ENCODE measurements at regions not wholly inside any gene's neighbourhood (a gene's known extent, or its start where the extent isn't known, plus 50 kb on each side); places are given as distances from the start of the nearest gene placed in this dataset.

DNA sequence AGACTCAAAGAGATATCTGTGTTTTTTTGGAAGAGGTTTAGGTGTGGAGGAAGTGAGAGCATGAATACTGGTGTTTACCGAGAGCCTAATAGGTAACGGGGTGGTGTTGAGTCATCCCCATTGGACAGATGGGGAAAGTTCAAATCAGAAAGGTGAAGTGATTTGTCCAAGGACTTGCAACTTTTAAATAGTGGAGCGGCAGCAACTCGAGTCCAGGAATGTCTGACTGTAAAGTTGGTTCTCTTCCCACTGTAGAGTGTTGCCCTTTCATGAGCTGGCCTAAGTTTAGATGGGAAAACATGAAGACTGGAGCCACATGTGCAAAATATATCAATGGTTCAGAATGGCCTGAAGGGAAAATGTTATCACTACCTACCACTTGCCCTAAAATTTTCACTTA is 125.7 kb downstream of the LYPLAL1 start:
- no peak overlapping the region for H3K4me3 ChIP-seq (ENCODE audit: low read depth, low read length)
- DNase-seq (ENCODE audit: low read depth): no peak

DNA sequence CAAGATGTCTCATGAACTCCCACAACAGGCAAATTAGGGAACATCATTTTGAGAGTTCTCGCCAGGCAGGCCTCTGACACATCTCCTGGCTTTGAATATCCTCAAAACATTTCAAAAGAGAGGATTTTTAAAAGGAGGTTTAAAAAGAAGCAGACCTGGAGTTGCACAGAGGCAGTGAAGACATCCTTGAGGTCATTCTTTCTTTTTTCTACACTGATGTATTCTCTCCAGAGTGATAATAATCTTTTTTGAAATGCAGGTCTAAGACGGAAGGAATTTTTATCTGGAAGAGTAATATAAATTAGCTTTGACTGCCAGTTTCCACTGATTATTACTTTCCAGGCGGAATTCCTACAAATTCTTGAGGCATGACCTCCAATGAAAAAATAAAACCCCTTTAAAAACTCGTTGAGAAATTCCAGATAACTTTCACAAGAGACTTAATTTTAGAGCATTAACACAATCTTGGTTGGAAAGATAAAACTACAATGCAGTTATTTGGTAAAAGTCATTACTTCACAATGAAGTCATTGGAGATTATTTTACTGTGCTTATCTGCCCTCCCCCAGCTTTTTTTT is 125.0 kb downstream of the LYPLAL1 start:
- DNase-seq (ENCODE audit: low read depth): no peak

DNA sequence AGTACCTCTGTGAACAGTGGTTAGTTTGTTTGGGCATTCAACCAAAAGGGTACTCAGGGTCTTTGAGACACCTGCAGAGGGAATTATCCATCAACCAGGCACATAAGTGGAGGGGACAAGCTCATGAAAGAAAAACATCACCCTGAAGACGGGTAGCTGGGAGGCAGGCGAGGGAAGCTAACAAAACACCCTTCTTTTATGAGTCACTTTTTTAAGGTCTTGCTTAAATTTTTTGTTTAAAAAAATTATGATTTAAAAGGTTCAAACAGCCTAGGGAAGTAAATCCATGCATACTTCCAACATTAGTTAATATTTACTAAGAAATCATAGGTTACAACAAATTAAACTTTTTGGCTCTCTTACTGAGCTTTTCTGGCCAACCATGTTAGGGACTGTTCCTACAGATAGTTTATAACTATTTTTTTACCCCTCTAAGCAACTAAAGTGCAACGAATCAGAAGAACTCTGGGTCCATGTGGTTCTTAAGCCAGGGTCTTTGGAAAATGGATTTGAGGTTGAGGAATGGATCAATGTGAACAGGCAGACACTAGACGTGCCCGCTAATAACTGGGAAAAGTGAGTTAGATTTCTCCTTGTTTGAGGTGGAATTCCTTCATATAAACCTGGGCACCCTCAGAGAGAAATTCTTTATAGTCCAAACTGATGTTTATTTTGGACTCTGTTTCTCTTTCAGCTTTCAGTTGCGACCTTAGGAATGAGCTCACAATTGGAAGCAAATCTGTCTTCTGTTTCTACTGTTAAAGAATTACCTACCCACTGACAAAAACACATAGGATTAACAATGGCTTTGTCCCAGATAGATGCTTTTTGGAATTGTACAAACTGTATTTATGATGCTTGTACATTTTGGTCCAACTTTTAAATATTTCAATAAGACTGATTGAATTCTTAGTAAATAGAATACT is 123.0 kb downstream of the LYPLAL1 start:
- DNase-seq (ENCODE audit: low read depth): no peak
- no peak overlapping the region for H3K4me3 ChIP-seq (ENCODE audit: low read depth, low read length)

More for the DNA sequence above, 125.0 kb downstream of the LYPLAL1 start:
- H3K4me3 ChIP-seq (ENCODE audit: low read depth, low read length): no peak overlapping the region

DNA sequence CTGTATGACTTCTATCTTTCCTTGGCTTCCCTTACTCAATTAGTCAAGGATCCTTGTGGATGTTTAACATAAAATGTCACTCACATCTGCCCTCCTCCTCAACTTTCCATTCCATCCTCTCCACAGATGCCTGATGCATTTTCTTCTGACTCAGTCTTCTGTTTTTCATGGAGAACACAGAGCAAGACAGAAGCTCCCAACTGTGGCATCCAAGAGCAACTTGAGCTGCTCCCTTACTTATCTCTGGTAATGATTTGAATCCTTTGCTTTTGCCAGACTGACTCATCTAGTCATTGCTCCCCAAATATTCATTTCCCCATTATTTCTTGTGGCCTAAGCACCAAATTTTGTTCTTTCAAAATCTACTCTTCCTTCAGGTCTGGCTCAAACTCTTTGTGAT is 120.6 kb downstream of the LYPLAL1 start:
- no peak overlapping the region for H3K4me3 ChIP-seq (ENCODE audit: low read depth, low read length)
- no peak for DNase-seq (ENCODE audit: low read depth)

DNA sequence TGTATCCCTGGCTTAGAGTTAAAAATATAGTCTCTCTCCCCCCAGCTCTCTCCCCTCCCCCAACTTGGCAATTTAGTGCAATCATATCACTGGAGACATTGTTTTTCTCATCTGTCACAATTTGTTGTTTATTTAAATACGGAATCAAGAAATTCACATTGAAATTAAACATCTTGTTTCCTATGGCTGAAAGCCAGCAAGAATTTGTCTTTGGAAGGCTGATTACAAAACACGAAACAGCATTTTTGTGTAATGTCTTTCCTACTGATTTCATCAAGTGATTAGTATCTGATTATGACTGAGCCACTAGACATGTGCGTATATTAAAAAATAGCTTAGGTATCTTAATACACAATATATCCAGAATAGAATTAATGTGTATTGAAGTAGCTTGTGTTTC is 119.7 kb downstream of the LYPLAL1 start:
- H3K4me3 ChIP-seq (ENCODE audit: low read depth, low read length): no peak overlapping the region
- no peak for DNase-seq (ENCODE audit: low read depth)

DNA sequence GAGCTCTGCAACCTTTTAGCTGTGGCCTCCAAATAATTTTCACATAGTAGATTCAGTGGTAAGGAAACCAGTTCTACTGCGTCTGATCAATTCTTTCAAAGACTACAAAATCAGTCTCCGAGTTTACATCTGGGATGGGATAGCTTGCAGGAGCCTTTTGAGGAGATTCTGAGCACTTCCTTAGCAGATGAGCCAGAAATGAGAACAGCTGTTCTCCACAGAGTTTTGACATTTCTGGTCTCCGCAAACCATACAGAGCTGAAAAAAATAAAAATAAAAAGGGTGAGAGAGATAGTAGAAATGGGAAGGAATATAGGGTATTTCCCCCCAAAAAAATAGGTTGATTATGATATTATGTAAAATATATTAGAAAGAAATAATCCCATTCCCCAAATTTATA is 119.3 kb downstream of the LYPLAL1 start:
- no peak for DNase-seq (ENCODE audit: low read depth)
- no peak overlapping the region for H3K4me3 ChIP-seq (ENCODE audit: low read depth, low read length)

DNA sequence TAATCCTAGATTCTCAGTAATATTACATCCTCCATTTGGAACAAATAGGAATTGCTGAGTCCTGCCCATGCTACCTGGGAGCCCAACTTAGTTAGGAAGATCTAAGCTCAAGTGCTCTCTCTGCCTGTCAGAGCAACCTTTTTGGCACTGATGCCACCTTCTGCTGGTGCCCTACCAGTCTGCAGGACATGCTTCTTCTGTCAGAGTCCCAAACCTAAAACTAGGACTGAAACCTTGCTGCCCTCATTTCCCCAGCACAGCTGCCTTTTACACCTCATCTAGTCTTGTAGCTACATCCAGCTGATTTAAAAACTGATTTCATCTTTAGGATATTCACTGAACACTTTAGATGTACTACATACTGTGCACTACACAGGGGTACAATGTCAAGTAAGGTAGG is 118.7 kb downstream of the LYPLAL1 start:
- H3K4me3 ChIP-seq (ENCODE audit: low read depth, low read length): no peak overlapping the region
- no peak for DNase-seq (ENCODE audit: low read depth)

DNA sequence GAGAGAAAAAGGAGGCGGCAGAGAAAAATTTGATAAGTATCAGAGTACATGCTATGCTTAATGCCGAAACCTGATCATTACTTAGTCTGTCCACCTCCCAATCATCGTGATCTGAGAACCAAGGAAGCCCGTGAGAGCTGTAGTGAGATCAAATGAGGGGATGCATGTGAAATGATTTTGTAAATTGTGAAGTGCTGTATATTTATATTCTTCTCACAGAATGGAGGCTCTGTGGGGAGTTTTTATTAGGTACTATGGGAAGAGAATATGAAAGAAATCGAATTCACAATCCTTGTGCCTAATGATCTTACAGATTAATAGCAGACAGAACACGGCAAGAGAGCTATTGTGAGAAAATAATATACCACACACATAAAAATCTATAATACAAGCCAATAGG is 115.5 kb downstream of the LYPLAL1 start:
- no peak for DNase-seq (ENCODE audit: low read depth)
- no peak overlapping the region for H3K4me3 ChIP-seq (ENCODE audit: low read depth, low read length)

DNA sequence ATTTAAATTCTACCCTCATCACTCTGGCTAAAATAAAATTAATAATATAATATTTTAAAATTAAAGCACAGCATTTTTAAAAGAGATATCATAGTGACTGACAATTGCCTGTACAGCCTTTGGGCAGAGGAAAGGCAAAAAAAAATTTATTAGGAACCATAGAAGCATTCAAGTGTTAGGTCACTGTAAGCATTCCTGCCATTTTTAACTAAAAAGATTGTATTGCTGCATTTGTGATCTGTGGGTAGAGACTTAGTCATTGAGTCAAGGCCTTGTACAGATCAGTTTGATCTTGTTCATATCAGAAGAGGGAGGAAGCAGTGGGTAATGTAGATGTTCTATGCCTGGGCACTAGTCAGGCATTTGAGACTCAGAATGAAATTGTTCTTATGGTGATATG is 109.9 kb downstream of the LYPLAL1 start:
- DNase-seq (ENCODE audit: low read depth): no peak
- H3K4me3 ChIP-seq (ENCODE audit: low read depth, low read length): no peak overlapping the region

DNA sequence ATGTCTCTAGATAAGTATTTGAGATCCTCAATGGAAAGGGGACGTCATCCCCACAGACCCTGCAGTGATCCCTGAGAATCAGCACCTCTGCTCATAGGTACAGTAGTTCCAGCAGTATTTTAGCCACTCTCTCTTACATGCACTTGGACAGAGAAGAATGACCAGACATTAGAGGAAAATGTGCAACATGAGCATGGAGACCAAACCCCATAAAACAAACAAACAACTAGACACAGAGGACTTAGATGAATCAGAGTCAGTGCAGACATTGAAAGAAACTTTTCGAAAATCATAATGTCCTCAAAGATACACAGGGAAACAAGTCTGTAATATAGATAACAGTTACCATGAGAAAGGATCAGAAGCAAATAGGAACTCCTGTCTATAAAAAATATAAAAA is 108.2 kb downstream of the LYPLAL1 start:
- no peak overlapping the region for H3K4me3 ChIP-seq (ENCODE audit: low read depth, low read length)
- DNase-seq (ENCODE audit: low read depth): no peak

DNA sequence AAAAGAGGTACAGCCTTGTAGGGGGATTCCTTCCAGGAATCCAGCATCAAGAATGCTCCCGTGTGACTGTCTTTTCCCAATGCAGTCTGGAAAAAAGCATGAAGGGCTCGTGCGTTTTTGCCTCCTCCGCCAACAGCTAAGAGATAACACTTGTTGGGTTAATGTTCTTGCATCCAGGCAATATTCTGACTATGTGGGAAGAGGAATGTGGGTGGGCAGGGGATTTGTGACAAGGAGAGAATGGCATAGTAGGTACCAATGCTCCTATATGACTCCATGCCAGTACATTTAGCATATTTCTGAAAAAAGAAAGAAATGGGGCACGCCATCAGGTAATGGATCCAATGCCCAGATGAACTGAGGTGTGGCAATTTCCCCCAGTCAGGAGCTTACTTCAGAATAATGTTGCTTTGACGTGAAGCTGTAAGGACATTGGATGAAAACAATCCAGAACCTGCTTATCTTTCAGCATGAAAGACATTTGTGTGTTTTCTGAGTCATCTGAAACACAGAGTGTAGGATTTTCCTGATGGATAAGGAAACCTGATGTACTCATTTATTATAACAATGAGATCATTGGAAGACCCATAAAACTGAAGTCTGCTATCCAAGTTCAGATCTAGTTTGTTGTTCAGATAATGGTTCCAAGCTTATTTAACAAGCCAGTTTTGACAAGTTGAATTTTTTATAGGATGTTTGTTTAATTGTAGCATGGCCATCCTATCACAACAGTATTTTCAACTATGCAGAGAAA is 105.5 kb downstream of the LYPLAL1 start:
- H3K4me3 ChIP-seq (ENCODE audit: low read depth, low read length): no peak overlapping the region
- DNase-seq (ENCODE audit: low read depth): no peak

DNA sequence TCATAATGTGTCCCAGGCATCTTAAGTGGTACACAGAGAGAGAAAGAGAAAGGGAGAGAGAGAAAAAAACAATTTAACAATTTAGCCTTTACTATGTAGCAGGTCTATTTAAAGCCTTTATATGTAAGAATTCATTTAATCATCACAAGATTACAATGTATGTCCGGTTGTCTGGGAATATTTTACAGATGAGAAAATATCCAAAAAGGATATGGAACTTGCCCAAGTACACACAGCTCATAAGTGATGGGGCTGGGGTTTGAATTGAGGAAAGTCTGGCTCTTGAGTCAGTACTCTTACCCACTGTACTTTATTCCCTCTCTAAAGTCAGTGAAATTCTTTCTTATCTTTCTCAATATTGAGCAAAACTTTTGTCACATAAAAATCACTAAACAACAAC is 104.6 kb downstream of the LYPLAL1 start:
- no peak for DNase-seq (ENCODE audit: low read depth)
- H3K4me3 ChIP-seq (ENCODE audit: low read depth, low read length): no peak overlapping the region

DNA sequence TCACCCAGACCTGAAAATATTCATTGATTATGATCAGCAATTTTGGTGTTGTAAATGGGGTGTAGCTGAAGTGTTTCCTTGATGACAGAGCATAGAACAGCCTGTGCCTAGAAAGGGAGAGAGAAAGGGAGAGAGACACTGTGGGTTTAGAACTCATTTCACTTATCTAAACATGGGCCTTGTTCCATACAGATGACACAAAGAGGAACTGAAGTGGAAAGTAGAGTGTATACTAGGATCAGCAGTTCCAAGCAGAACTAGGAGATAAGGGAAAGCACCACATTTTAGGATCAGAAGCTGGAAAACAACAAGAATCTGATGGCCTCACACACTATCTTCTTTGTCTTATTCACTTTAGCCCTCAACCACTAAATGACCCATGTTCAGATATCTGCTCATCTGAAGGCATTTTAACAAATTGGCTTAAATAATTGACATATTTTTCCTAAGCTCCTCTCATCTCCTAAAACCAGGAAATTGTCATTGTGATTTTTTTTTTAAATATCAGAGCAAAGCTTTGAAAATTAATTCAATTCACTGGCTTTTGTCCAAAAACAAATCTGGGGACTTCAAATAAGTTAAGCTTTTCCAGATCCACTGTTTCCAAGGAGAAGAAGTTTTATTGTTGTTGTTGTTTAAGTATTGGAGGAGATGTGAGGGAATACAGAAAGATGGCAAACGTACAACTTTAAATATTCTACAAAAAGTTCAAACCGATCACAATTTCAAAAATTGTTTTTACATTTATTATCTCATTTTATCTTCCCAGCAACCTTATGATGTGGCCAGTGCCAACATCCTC is 103.8 kb downstream of the LYPLAL1 start:
- H3K4me3 ChIP-seq (ENCODE audit: low read depth, low read length): no peak overlapping the region
- DNase-seq (ENCODE audit: low read depth): no peak

DNA sequence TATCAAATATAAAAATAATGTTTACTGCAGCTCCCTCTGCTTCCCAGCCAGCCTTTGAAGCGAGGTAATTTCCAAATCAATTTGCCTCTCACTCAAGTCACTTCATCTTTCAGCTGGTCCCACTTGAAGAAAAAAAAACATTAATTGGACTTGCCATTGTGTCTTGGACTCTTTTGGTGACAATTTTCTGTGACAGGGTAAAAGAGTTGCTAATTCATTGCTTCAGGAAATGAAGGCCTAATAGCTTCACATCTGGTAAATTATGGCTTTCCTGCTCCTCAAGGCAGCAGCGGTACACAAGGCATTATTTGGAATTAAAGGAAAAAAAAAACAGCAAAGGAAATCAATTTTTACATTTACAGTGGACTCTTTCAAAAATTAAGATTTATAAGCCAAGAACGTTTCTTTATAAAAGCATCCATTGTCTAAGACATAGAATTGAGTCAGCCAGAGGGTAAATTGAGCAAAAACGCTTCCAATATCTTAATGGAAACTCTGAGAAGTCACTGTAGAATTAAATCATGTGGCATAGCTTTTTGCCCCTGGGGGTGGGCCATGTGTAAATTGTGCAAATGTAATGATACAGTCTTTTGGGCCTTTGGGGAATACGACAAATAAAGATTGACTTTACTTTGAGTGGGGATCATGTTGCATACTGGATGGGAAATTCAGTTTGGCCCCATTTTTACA is 102.5 kb downstream of the LYPLAL1 start:
- no peak overlapping the region for H3K4me3 ChIP-seq (ENCODE audit: low read depth, low read length)
- DNase-seq (ENCODE audit: low read depth): no peak

DNA sequence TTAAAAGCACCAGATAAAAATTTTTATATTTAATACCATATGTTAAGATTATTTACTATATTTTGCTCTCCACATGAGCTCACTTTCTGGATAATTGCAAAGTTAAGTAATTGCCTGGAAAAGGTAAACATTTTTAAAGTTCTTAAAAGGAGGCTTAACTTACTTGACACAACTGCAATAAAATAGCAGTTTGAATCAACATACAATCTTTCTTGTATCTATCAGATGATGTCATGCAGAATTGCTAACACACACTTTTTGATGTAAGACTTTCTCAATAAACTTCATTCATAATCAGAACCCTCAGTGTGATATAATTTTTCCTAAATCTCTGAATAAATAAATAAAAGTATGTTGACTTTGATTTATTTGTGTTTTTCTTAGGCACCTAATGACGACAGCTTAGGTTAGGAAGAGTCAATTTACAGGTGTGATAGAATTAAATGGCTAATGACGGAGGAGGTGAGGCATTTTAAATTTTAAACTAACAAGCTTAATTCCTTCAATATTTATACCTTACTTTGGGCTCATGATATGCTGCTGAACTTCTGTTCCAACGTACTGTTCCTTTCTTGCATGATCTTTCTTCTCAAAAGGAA is 99.5 kb downstream of the LYPLAL1 start:
- no peak for DNase-seq (ENCODE audit: low read depth)
- no peak overlapping the region for H3K4me3 ChIP-seq (ENCODE audit: low read depth, low read length)

DNA sequence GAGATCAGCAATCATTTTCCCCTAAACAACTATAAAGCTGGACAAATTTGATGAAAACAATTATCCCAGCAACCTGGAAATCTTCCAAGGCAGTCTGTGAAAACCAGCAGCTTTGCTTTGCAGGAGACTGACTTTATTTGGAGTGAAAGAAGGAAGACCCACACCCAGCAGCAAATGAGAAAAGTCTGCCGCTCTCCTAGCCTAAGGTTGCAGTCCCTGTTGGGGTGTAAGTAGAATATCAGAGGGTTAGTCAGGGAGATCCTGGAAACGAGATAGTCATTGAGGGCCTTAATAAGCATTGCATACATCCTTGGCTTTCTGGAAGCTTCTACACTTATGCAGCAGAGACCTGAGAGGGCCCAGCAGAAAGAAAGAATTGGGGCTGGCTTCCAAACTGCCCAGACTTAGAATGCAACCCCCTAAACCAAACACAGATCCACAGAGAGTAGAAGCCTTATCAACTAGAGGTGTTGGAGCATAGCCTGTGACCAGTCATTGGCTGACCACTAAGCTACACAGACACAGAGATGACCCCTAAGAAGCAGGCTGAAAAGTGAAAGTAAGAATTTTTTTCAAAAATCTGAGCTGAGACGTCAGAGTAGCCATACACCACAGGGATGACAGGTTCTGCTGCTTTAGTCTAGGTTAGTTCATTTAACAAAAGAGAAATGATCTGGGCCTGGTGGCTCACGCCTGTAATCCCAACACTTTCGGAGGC is 98.3 kb downstream of the LYPLAL1 start:
- H3K4me3 ChIP-seq (ENCODE audit: low read depth, low read length): no peak overlapping the region
- DNase-seq (ENCODE audit: low read depth): no peak

DNA sequence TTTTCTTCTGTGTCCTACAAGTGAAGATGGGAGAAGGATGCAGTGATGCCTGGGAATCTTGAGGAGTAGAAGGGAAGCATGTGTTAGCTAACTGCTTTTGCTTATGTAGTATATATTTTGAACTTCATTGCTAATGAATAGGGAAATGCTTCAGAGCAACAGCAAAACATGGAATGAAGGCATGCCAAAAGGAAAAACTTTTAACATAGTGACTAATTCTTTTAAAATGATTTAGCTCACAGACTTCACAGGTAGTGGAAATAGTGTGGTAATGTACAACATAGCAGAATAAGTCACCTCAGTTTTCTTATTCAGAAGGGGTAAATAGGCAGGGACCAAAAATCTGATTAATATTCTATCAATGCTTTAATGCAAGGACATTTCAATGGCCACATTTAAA is 95.5 kb downstream of the LYPLAL1 start:
- no peak overlapping the region for H3K4me3 ChIP-seq (ENCODE audit: low read depth, low read length)
- no peak for DNase-seq (ENCODE audit: low read depth)

DNA sequence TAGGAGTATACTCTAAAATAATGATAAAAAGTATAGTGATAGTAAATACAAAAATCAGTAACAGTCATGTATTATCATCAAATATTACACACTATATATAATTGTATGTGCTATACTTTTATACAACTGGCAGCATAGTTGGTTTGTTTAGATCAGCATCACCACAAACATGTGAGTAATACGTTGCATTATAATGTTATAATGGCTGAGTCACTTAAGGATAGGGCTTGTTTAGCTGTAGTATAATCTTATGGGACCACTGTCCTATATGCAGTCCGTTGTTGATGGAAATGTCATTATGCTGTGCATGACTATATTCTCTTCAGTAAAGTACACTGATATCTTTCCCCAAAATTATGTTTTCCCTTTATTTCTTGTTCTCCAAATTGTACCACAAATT is 92.8 kb downstream of the LYPLAL1 start:
- no peak overlapping the region for H3K4me3 ChIP-seq (ENCODE audit: low read depth, low read length)
- DNase-seq (ENCODE audit: low read depth): no peak
